SIG-M5 treated with dmso at 0.1 percent for 504 hours (cell line): ENCODE measurements at regions not wholly inside any gene's neighbourhood (a gene's known extent, or its start where the extent isn't known, plus 50 kb on each side); places are given as distances from the start of the nearest gene placed in this dataset.

ENCODE experiments used
- DNase-seq: peaks from one replicate; lab custom pipeline; 2025; ENCODE audit not compliant: unreplicated experiment; lab: John Stamatoyannopoulos, UW

GRCh38 chr9:16092142-16093091 lies 539.6 kb downstream of the CCDC171 start:
- no peak for DNase-seq

- DNase-seq = no peak
Measured at GRCh38 chr9:16098306-16098705, 545.5 kb downstream of the CCDC171 start.

GRCh38 chr9:16099732-16100536 lies 547.1 kb downstream of the CCDC171 start:
- DNase-seq = no peak

- DNase-seq = no peak
Measured at GRCh38 chr9:16100537-16101091, 547.8 kb downstream of the CCDC171 start.

GRCh38 chr9:16102154-16102553 lies 549.3 kb downstream of the CCDC171 start:
- no peak for DNase-seq

- no peak for DNase-seq
Measured at GRCh38 chr9:16103620-16104397, 551.0 kb downstream of the CCDC171 start.

- DNase-seq = no peak
Measured at GRCh38 chr9:16105168-16106020, 552.6 kb downstream of the CCDC171 start.

- no peak for DNase-seq
Measured at GRCh38 chr9:16106021-16106571, 553.3 kb downstream of the CCDC171 start.

- DNase-seq = no peak
Measured at GRCh38 chr9:16112116-16112515, 559.3 kb downstream of the CCDC171 start.

- no peak for DNase-seq
Measured at GRCh38 chr9:16115994-16116393, 563.2 kb downstream of the CCDC171 start.

- no peak for DNase-seq
Measured at GRCh38 chr9:16118043-16118442, 565.2 kb downstream of the CCDC171 start.

GRCh38 chr9:16119261-16120230 lies 566.7 kb downstream of the CCDC171 start:
- DNase-seq = no peak

- DNase-seq = no peak
Measured at GRCh38 chr9:16120231-16120641, 567.4 kb downstream of the CCDC171 start.

GRCh38 chr9:16120727-16121126 lies 567.9 kb downstream of the CCDC171 start:
- no peak for DNase-seq

GRCh38 chr9:16121168-16121567 lies 568.3 kb downstream of the CCDC171 start:
- no peak for DNase-seq

- DNase-seq = no peak
Measured at GRCh38 chr9:16121601-16122286, 568.9 kb downstream of the CCDC171 start.

GRCh38 chr9:16125629-16126028 lies 572.8 kb downstream of the CCDC171 start:
- no peak for DNase-seq

- no peak for DNase-seq
Measured at GRCh38 chr9:16126042-16126441, 573.2 kb downstream of the CCDC171 start.
